ENCODE measurements at regions not wholly inside any gene's neighbourhood (a gene's known extent, or its start where the extent isn't known, plus 50 kb on each side); places are given as distances from the start of the nearest gene placed in this dataset.

DNA sequence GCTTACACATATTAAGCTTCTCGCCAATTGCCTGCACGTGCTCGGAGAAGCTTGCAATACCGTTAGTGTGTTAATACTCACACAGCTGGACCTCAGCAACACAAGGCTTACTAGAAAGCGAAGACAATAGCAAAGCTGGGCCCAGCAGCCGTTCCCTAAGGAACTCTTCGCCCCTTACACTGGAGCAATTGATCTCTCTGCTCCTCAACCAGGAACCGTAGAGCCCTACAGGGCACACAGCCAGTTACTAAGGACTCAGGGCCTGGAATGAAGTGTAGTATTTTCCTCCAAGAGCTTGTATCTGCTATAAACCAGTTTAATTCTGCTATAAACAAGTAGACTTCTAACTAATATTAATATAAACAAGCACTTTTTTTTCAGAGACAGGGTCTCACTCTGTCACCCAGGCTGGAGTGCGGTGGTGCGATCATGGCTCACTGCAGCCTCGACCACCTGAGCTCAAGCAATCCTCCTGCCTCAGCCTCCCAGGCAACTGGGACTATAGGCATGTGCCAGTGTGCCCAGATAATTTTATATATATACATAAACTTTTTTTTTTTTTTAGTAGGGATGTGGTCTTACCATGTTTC, 67.0 kb upstream of the SIMC1 start:
- Histone ChIP-seq H3K79me2 (ENCODE audit: insufficient read depth, low read length) (no peaks in the 10 kb centered on the region), H2BK120ac (ENCODE audit: low read depth, low read length, poor library complexity, severe bottlenecking) (no peak overlapping the region), H2AFZ (ENCODE audit: low read length) (no peak overlapping the region), H3K9ac (ENCODE audit: extremely low read depth, insufficient read length, low read length) (no peak overlapping the region), H3K4me2 (ENCODE audit: insufficient read depth, insufficient read length, low read length) (no peak overlapping the region), H3K4ac (ENCODE audit: low read depth, low read length) (no peak overlapping the region), H4K91ac (ENCODE audit: insufficient read length, low read depth, low read length) (no peak overlapping the region), H3K18ac (ENCODE audit: insufficient read length, low read depth, low read length) (no peak overlapping the region), H2BK15ac (ENCODE audit: low read depth, low read length) (no peak overlapping the region), H3K4me1 (ENCODE audit: insufficient read depth, low read length) (no peaks in the 10 kb centered on the region), H3K79me1 (ENCODE audit: insufficient read depth, low read depth, low read length, poor library complexity, severe bottlenecking) (no peaks in the 10 kb centered on the region), H3K23me2 (ENCODE audit: insufficient read length, low read depth, low read length, poor library complexity, severe bottlenecking) (no peaks in the 10 kb centered on the region), H3T11ph (ENCODE audit: low read length) (no peak overlapping the region), H3K9me3 (ENCODE audit: control insufficient read depth, low read depth, low read length) (no peaks in the 10 kb centered on the region), H2BK5ac (ENCODE audit: insufficient read length, low read length) (no peak overlapping the region), H3K14ac (ENCODE audit: insufficient read depth, low read length) (no peak overlapping the region), H3K56ac (ENCODE audit: insufficient read length, low read depth, low read length) (no peak overlapping the region), H4K8ac (replicated peaks; ENCODE audit: insufficient read length, low read depth, low read length) (no peak overlapping the region), H3K27me3 (ENCODE audit: insufficient read depth, low read length) (no peaks in the 10 kb centered on the region; the same call in 1 of the 2 replicates), H2BK12ac (ENCODE audit: insufficient read length, low read depth, low read length) (no peak overlapping the region), H4K20me1 (ENCODE audit: control insufficient read depth, insufficient read depth, insufficient read length) (no peaks in the 10 kb centered on the region), H2BK20ac (ENCODE audit: low read depth, low read length, poor library complexity, severe bottlenecking) (no peak overlapping the region), H2AK5ac (ENCODE audit: insufficient read length, low read length) (no peak overlapping the region), H4K5ac (ENCODE audit: insufficient read length, low read depth, low read length) (no peak overlapping the region), H3K27ac (ENCODE audit: insufficient read length, low read depth, low read length) (no peak overlapping the region), H3K23ac (ENCODE audit: insufficient read length, low read depth, low read length) (no peak overlapping the region)
- Mint-ChIP-seq H3K27me3 (ENCODE audit: low read depth) (peaks cover 67% of the 10 kb centered on the region), H3K4me1 (peaks cover 25 to 32% of the 10 kb centered on the region in 2 experiments), H3K27ac (no peak overlapping the region), H3K36me3 (ENCODE audit: insufficient read depth in 1 of 3, low read depth in 3 of 3) (no peaks in the 10 kb centered on the region), H3K9me3 (no peaks in the 10 kb centered on the region; a peak in 1 of 5 replicates), H3K4me3 (no peak overlapping the region)
- DNase-seq, result no peak
- TF ChIP-seq CTCF (conservative IDR thresholded peaks at IDR 0.05), result no peak
- no CpG with 5 or more reads among the region's 11 CpGs for WGBS (ENCODE audit: extremely low coverage, insufficient read length, low lambda C conversion rate)

Data from H9 (cell line).